Hepatocyte (in vitro differentiated cells): ENCODE measurements at regions not wholly inside any gene's neighbourhood (a gene's known extent, or its start where the extent isn't known, plus 50 kb on each side); places are given as distances from the start of the nearest gene placed in this dataset.

Experiments used
- DNase-seq: peaks from one replicate; pipeline ENCODE4 v3.0.0-alpha.2; 2016; ENCODE audit warnings: low spot score
- H2AFZ ChIP-seq: fragments of 200-600 bp; sonication (generic); 2 replicates; pipeline ENCODE4 v1.6.0; 2016; ENCODE audit warnings: antibody characterized with exemption, mild to moderate bottlenecking
- H3K27ac ChIP-seq: fragments of 200-600 bp; sonication (generic); 2 replicates; pipeline ENCODE4 v1.5.1; 2016; ENCODE audit warnings: mild to moderate bottlenecking
- H3K27me3 ChIP-seq: fragments of 200-600 bp; sonication (generic); 2 replicates; pipeline ENCODE4 v1.6.1; 2016
- H3K36me3 ChIP-seq: fragments of 200-600 bp; sonication (generic); replicated peaks from 2 replicates; pipeline ENCODE4 v1.5.1; 2016; ENCODE audit warnings: low read depth; ENCODE audit not compliant: insufficient read depth
- H3K4me1 ChIP-seq: fragments of 200-600 bp; sonication (generic); 2 replicates; pipeline ENCODE4 v1.5.1; 2016; ENCODE audit warnings: mild to moderate bottlenecking, moderate library complexity; ENCODE audit not compliant: insufficient read depth
- H3K4me2 ChIP-seq: fragments of 200-600 bp; sonication (generic); 2 replicates; pipeline ENCODE4 v1.6.0; 2016
- H3K4me3 ChIP-seq: fragments of 200-600 bp; sonication (generic); 2 replicates; pipeline ENCODE4 v1.5.1; 2016; ENCODE audit warnings: mild to moderate bottlenecking
- H3K79me2 ChIP-seq: fragments of 200-600 bp; sonication (generic); 2 replicates; pipeline ENCODE4 v1.6.0; 2017; ENCODE audit warnings: mild to moderate bottlenecking
- H3K9me2 ChIP-seq: fragments of 200-600 bp; sonication (generic); replicated peaks from 2 replicates; pipeline ENCODE4 v1.6.0; 2017; ENCODE audit warnings: mild to moderate bottlenecking; ENCODE audit not compliant: insufficient read depth
- H3K9me3 ChIP-seq: fragments of 200-600 bp; sonication (generic); 2 replicates; pipeline ENCODE4 v1.5.1; 2016; ENCODE audit warnings: low read depth, mild to moderate bottlenecking
- H4K20me1 ChIP-seq: fragments of 200-600 bp; sonication (generic); 2 replicates; pipeline ENCODE4 v1.6.0; 2016; ENCODE audit warnings: mild to moderate bottlenecking; ENCODE audit not compliant: insufficient read depth, poor library complexity, severe bottlenecking
- EZH2 ChIP-seq: fragments of 200-600 bp; sonication (generic); IDR thresholded peaks from 2 replicates; pipeline ENCODE4 v1.6.1; 2016; ENCODE audit warnings: antibody characterized with exemption, mild to moderate bottlenecking, borderline replicate concordance
- EZH2phosphoT487 ChIP-seq: fragments of 200-600 bp; sonication (generic); IDR thresholded peaks from one replicate; pipeline ENCODE4 v1.6.1; 2018; ENCODE audit warnings: antibody characterized with exemption, mild to moderate bottlenecking, low read depth, moderate library complexity; ENCODE audit not compliant: unreplicated experiment, severe bottlenecking
- WGBS: methylation state at CpG from one replicate; pipeline ENCODE4 v1.1.6; 2016; ENCODE audit warnings: low lambda C conversion rate; ENCODE audit errors: missing lambda C conversion rate; 5-methylcytosine and 5-hydroxymethylcytosine counted together
- TF ChIP-seq, protein P1 (sequence below): fragments of 200-600 bp; sonication (generic); IDR thresholded peaks from 2 replicates; pipeline ENCODE4 v1.5.1; 2016; ENCODE audit warnings: antibody characterized with exemption, mild to moderate bottlenecking; ENCODE audit not compliant: poor library complexity

DNA sequence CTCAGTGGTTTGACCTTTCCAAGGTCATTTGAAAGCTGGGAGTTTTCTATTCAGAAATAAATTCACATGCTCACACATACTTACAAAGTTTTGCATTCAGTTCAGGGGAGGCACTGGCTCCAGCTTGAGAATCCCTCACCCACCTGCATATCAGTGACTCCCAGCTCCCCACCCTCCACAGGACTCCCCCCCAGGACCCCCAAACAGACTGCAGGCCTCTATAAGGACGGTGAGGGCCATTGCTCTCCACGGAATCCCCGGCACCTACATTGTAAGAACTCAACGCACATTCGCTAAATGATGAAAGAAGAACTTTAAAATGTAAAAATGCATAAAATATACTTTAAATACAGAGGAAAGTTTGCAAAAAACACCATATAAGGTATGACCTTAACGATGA is 97.2 kb upstream of the TEX51 start:
- Histone ChIP-seq H3K9me3 (no peaks in the 10 kb centered on the region), H3K36me3 (no peaks in the 10 kb centered on the region), H3K4me2 (no peak overlapping the region), H3K27me3 (no peaks in the 10 kb centered on the region), H4K20me1 (no peaks in the 10 kb centered on the region), H3K79me2 (no peaks in the 10 kb centered on the region), H3K9me2 (no peaks in the 10 kb centered on the region), H2AFZ (no peak overlapping the region), H3K27ac (no peak overlapping the region), H3K4me1 (peaks cover 6% of the 10 kb centered on the region), H3K4me3 (no peak overlapping the region)
- TF ChIP-seq, protein P1, sequence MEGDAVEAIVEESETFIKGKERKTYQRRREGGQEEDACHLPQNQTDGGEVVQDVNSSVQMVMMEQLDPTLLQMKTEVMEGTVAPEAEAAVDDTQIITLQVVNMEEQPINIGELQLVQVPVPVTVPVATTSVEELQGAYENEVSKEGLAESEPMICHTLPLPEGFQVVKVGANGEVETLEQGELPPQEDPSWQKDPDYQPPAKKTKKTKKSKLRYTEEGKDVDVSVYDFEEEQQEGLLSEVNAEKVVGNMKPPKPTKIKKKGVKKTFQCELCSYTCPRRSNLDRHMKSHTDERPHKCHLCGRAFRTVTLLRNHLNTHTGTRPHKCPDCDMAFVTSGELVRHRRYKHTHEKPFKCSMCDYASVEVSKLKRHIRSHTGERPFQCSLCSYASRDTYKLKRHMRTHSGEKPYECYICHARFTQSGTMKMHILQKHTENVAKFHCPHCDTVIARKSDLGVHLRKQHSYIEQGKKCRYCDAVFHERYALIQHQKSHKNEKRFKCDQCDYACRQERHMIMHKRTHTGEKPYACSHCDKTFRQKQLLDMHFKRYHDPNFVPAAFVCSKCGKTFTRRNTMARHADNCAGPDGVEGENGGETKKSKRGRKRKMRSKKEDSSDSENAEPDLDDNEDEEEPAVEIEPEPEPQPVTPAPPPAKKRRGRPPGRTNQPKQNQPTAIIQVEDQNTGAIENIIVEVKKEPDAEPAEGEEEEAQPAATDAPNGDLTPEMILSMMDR, result no peak
- TF ChIP-seq EZH2phosphoT487 (no peak), EZH2 (no peak)
- WGBS, result 91% methylated on average over 6 of the region's 6 CpGs
- no peak for DNase-seq

DNA sequence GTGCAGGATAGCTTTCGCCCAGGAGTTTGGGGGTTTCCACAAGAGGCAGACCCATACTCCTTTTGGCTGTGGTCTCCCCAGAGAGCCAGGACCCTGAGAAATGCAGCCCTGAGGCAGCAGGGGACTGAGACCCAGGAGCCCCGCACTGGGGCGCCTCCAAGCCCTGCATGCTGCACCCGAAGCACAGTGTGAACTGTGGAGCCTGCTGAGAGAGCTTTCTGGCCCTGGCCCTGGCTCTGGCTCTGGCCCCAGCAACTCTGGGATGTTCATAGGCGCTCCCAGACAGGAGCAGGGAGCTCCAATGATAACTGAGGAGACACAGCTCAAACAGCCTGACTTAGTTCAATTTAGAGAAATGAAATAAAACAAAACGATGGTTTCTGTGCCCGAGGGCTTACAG is 96.4 kb upstream of the TEX51 start:
- TF ChIP-seq EZH2 (no peak), EZH2phosphoT487 (no peak)
- TF ChIP-seq, protein P1, result no peak
- H2AFZ ChIP-seq, result no peak overlapping the region
- H3K4me1 ChIP-seq, result peaks cover 6% of the 10 kb centered on the region
- H3K9me2 ChIP-seq, result no peaks in the 10 kb centered on the region
- WGBS, result 83% methylated on average over 7 of the region's 7 CpGs
- H3K27ac ChIP-seq, result no peak overlapping the region
- no peaks in the 10 kb centered on the region for H3K79me2 ChIP-seq
- DNase-seq, result no peak
- no peaks in the 10 kb centered on the region for H3K27me3 ChIP-seq
- no peaks in the 10 kb centered on the region for H3K9me3 ChIP-seq
- no peak overlapping the region for H3K4me2 ChIP-seq
- H4K20me1 ChIP-seq, result no peaks in the 10 kb centered on the region
- H3K36me3 ChIP-seq, result no peaks in the 10 kb centered on the region
- H3K4me3 ChIP-seq, result no peak overlapping the region

DNA sequence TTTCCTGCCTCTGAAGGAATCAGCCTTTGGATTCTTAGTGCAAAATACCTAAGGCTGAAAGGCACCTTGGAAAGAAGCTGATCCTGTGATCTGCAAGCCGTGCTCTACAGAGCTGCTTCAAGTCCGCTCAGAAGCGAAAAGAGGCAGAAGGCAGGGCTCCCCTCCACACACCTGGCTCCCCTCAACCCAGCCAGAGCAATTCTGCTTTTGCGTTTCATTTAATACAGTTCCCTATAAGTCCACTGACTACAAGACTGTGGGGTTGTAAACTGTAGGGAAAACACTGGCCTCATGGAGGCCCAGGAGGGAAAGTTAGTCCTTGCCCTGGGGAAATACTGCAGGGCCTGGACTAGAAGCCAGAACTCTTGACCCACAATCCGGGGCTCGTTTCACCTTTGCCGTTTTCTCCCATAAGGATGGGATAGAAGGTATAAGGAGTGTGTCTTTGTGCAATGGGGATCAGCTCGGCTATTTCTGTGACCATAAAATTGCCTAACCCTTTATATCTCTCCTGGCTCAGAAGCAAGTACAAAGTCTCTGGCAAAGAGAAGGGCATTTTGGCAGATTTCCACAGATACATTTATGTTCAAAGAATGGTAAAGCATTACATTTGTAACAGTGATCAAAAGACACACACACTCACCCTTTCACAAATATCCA is 95.8 kb upstream of the TEX51 start:
- no peak overlapping the region for H2AFZ ChIP-seq

More for the DNA sequence above, 95.8 kb upstream of the TEX51 start:
- Histone ChIP-seq H3K79me2 (no peaks in the 10 kb centered on the region), H3K4me2 (no peak overlapping the region), H3K27ac (no peak overlapping the region), H4K20me1 (no peaks in the 10 kb centered on the region), H3K4me3 (no peak overlapping the region), H3K4me1 (peaks cover 6% of the 10 kb centered on the region), H3K9me3 (no peaks in the 10 kb centered on the region), H3K36me3 (no peaks in the 10 kb centered on the region), H3K9me2 (no peaks in the 10 kb centered on the region), H3K27me3 (no peaks in the 10 kb centered on the region)
- WGBS, result 77% methylated on average over 8 of the region's 8 CpGs
- DNase-seq, result no peak
- TF ChIP-seq EZH2, result no peak
- TF ChIP-seq, protein P1, result no peak
- TF ChIP-seq EZH2phosphoT487, result no peak
